ENCODE measurements at regions not wholly inside any gene's neighbourhood (a gene's known extent, or its start where the extent isn't known, plus 50 kb on each side); places are given as distances from the start of the nearest gene placed in this dataset.
A peak's percentile ranks its signal among the peaks of the same experiment; 100 is the strongest.
"Not testable (repeated sequence)": the region's sequence is repeated elsewhere in the genome, so short reads cannot be mapped to it uniquely, and the experiment has no call there.

- ATAC-seq, result no peak
- no peaks in the 10 kb centered on the region for H3K27me3 Mint-ChIP-seq
- peaks cover 43% of the 10 kb centered on the region for H3K4me1 Mint-ChIP-seq
- DNase-seq, result no peak
- H3K4me3 Mint-ChIP-seq, result no peak overlapping the region
- H3K9me3 Mint-ChIP-seq, result peaks cover 7% of the 10 kb centered on the region in 2 donors
- peak overlapping the region in 1 of 2 donors; percentile 46 for H3K27ac Mint-ChIP-seq
Observed at GRCh38 chr13:42373048-42373812, 101.3 kb downstream of the AKAP11 start.

- Mint-ChIP-seq H3K4me3 (no peak overlapping the region), H3K27ac (no peak overlapping the region), H3K4me1 (peaks cover 56% of the 10 kb centered on the region), H3K27me3 (no peaks in the 10 kb centered on the region), H3K9me3 (peaks cover 7% of the 10 kb centered on the region in 2 donors)
- ATAC-seq, result no peak
- DNase-seq, result no peak
Observed at GRCh38 chr13:42375663-42376062, 103.7 kb downstream of the AKAP11 start.

- ATAC-seq (peak; percentile 92), DNase-seq (peak; percentile 34 to 73)
- peaks cover 64% of the 10 kb centered on the region for H3K4me1 Mint-ChIP-seq
- no peaks in the 10 kb centered on the region for H3K27me3 Mint-ChIP-seq
- peak overlapping the region in 1 of 2 donors; percentile 23 for H3K4me3 Mint-ChIP-seq
- H3K9me3 Mint-ChIP-seq, result peaks cover 7 to 9% of the 10 kb centered on the region in 2 donors
- peak overlapping the region; percentile 96 to 98 for H3K27ac Mint-ChIP-seq
Observed at GRCh38 chr13:42377640-42378382, 105.9 kb downstream of the AKAP11 start.

GRCh38 chr13:42378383-42378780 lies 106.4 kb downstream of the AKAP11 start:
- peak; percentile 30 to 72 for DNase-seq
- H3K27me3 Mint-ChIP-seq, result no peaks in the 10 kb centered on the region
- peak overlapping the region; percentile 96 to 98 for H3K27ac Mint-ChIP-seq
- H3K4me3 Mint-ChIP-seq, result peak overlapping the region in 1 of 2 donors; percentile 20
- peak; percentile 56 for ATAC-seq
- peaks cover 7 to 9% of the 10 kb centered on the region in 2 donors for H3K9me3 Mint-ChIP-seq
- peaks cover 65% of the 10 kb centered on the region for H3K4me1 Mint-ChIP-seq

- H3K27me3 Mint-ChIP-seq, result no peaks in the 10 kb centered on the region
- peak overlapping the region; percentile 96 to 98 for H3K27ac Mint-ChIP-seq
- DNase-seq (no peak), ATAC-seq (no peak)
- peaks cover 7 to 9% of the 10 kb centered on the region in 2 donors for H3K9me3 Mint-ChIP-seq
- H3K4me1 Mint-ChIP-seq, result peaks cover 72% of the 10 kb centered on the region
- H3K4me3 Mint-ChIP-seq, result no peak overlapping the region
Observed at GRCh38 chr13:42379241-42379640, 107.3 kb downstream of the AKAP11 start.

GRCh38 chr13:42380420-42381164 lies 108.6 kb downstream of the AKAP11 start:
- Mint-ChIP-seq H3K4me3 (peak overlapping the region; percentile 32 to 66), H3K27me3 (no peaks in the 10 kb centered on the region), H3K9me3 (peaks cover 7 to 9% of the 10 kb centered on the region in 2 donors), H3K27ac (peak overlapping the region; percentile 77 to 87), H3K4me1 (peaks cover 73% of the 10 kb centered on the region)
- DNase-seq, result no peak
- ATAC-seq, result no peak

GRCh38 chr13:42381165-42381425 lies 109.1 kb downstream of the AKAP11 start:
- H3K27ac Mint-ChIP-seq, result no peak overlapping the region
- ATAC-seq (no peak), DNase-seq (no peak)
- H3K27me3 Mint-ChIP-seq, result no peaks in the 10 kb centered on the region
- no peak overlapping the region for H3K4me3 Mint-ChIP-seq
- peaks cover 68% of the 10 kb centered on the region for H3K4me1 Mint-ChIP-seq
- H3K9me3 Mint-ChIP-seq, result peaks cover 7 to 9% of the 10 kb centered on the region in 2 donors

GRCh38 chr13:42381426-42381825 lies 109.5 kb downstream of the AKAP11 start:
- not testable (repeated sequence) for H3K27ac Mint-ChIP-seq, H3K9me3 Mint-ChIP-seq, ATAC-seq, H3K27me3 Mint-ChIP-seq, H3K4me3 Mint-ChIP-seq, DNase-seq
- H3K4me1 Mint-ChIP-seq, result peaks cover 65% of the 10 kb centered on the region

GRCh38 chr13:42383025-42383424 lies 111.1 kb downstream of the AKAP11 start:
- peaks cover 0 to 9% of the 10 kb centered on the region in 2 donors for H3K9me3 Mint-ChIP-seq
- ATAC-seq (no peak), DNase-seq (no peak)
- H3K27ac Mint-ChIP-seq, result no peak overlapping the region
- peaks cover 57% of the 10 kb centered on the region for H3K4me1 Mint-ChIP-seq
- H3K4me3 Mint-ChIP-seq, result no peak overlapping the region
- H3K27me3 Mint-ChIP-seq, result no peaks in the 10 kb centered on the region

GRCh38 chr13:42384265-42384664 lies 112.3 kb downstream of the AKAP11 start:
- Mint-ChIP-seq H3K27ac (no peak overlapping the region), H3K4me3 (no peak overlapping the region), H3K27me3 (no peaks in the 10 kb centered on the region), H3K9me3 (peaks cover 0 to 9% of the 10 kb centered on the region in 2 donors), H3K4me1 (peaks cover 55% of the 10 kb centered on the region)
- no peak for ATAC-seq
- no peak for DNase-seq

GRCh38 chr13:42388326-42388725 lies 116.4 kb downstream of the AKAP11 start:
- Mint-ChIP-seq H3K27ac (no peak overlapping the region), H3K4me3 (no peak overlapping the region), H3K27me3 (no peaks in the 10 kb centered on the region), H3K4me1 (peaks cover 52% of the 10 kb centered on the region), H3K9me3 (peaks cover 7% of the 10 kb centered on the region in 2 donors)
- ATAC-seq (no peak), DNase-seq (no peak)

- no peak overlapping the region for H3K4me3 Mint-ChIP-seq
- peaks cover 54% of the 10 kb centered on the region for H3K4me1 Mint-ChIP-seq
- peaks cover 7 to 14% of the 10 kb centered on the region in 2 donors for H3K9me3 Mint-ChIP-seq
Observed at GRCh38 chr13:42389041-42389440, 117.1 kb downstream of the AKAP11 start.

GRCh38 chr13:42392180-42392579 lies 120.2 kb downstream of the AKAP11 start:
- DNase-seq (no peak), ATAC-seq (no peak)
- Mint-ChIP-seq H3K9me3 (peaks cover 7 to 16% of the 10 kb centered on the region in 2 donors), H3K4me3 (peak overlapping the region in 1 of 2 donors; percentile 92), H3K27ac (peak overlapping the region; percentile 99 to 100), H3K4me1 (peaks cover 77% of the 10 kb centered on the region), H3K27me3 (no peaks in the 10 kb centered on the region)

More at GRCh38 chr13:42389041-42389440, 117.1 kb downstream of the AKAP11 start:
- peak overlapping the region in 1 of 2 donors; percentile 81 for H3K27ac Mint-ChIP-seq
- H3K27me3 Mint-ChIP-seq, result no peaks in the 10 kb centered on the region
- ATAC-seq, result no peak
- no peak for DNase-seq

- DNase-seq, result peak; percentile 40 to 55
- ATAC-seq, result peak; percentile 73
- peaks cover 7 to 20% of the 10 kb centered on the region in 2 donors for H3K9me3 Mint-ChIP-seq
- H3K27ac Mint-ChIP-seq, result peak overlapping the region; percentile 99 to 100
- no peaks in the 10 kb centered on the region for H3K27me3 Mint-ChIP-seq
- H3K4me1 Mint-ChIP-seq, result peaks cover 79% of the 10 kb centered on the region
- H3K4me3 Mint-ChIP-seq, result peak overlapping the region; percentile 86 to 92
Observed at GRCh38 chr13:42392716-42393572, 121.0 kb downstream of the AKAP11 start.
